Gastrocnemius medialis (tissue), 4 donors: ENCODE measurements at regions not wholly inside any gene's neighbourhood (a gene's known extent, or its start where the extent isn't known, plus 50 kb on each side); places are given as distances from the start of the nearest gene placed in this dataset.

Experiments
- POLR2A ChIP-seq, 2 donors: fragments of 450-650 bp; IDR thresholded peaks; one replicate each; pipeline ENCODE4 v1.6.1; 2017; ENCODE audit warnings: antibody characterized with exemption in 2 of 2, mild to moderate bottlenecking in 2 of 2, moderate library complexity in 2 of 2
- TF ChIP-seq, protein P1 (sequence below), 5 experiments: fragments of 450-650 bp in 3 of 5; fragments of 200-600 bp in 2 of 5; sonication (generic) in 2 of 5; IDR thresholded peaks in 4 of 5; conservative IDR thresholded peaks in 1 of 5; 1 replicate in 4 of 5; 2 replicates in 1 of 5; pipeline ENCODE4 v1.5.1; 2016 to 2019; ENCODE audit warnings: antibody characterized with exemption in 5 of 5, mild to moderate bottlenecking in 3 of 5, moderate library complexity in 3 of 5

DNA sequence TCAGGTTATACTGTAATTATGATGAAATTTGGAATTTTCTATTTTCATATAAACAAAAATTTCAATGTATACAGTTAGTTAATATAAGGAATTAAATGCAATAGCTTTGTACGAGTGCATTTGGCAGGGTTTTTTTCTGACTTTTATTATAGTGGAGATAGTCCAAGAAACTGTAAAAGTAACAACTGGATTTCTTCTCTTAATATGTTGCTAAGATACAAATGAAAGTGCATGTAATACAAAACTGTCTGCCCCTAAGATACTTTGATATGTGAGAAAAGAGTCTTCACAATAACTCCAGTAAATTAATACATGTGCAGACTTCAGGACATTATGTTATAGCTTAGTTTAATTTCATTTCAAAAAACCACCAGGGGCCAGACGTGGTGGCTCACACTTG lies 721.4 kb downstream of the CBLN4 start:
- TF ChIP-seq, protein P1, sequence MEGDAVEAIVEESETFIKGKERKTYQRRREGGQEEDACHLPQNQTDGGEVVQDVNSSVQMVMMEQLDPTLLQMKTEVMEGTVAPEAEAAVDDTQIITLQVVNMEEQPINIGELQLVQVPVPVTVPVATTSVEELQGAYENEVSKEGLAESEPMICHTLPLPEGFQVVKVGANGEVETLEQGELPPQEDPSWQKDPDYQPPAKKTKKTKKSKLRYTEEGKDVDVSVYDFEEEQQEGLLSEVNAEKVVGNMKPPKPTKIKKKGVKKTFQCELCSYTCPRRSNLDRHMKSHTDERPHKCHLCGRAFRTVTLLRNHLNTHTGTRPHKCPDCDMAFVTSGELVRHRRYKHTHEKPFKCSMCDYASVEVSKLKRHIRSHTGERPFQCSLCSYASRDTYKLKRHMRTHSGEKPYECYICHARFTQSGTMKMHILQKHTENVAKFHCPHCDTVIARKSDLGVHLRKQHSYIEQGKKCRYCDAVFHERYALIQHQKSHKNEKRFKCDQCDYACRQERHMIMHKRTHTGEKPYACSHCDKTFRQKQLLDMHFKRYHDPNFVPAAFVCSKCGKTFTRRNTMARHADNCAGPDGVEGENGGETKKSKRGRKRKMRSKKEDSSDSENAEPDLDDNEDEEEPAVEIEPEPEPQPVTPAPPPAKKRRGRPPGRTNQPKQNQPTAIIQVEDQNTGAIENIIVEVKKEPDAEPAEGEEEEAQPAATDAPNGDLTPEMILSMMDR (IDR thresholded peaks at IDR 0.05 in 4 of 5, conservative IDR thresholded peaks at IDR 0.05 in 1 of 5) = no peak
- no peak for TF ChIP-seq POLR2A (IDR thresholded peaks at IDR 0.05)
